ENCODE measurements at regions not wholly inside any gene's neighbourhood (a gene's known extent, or its start where the extent isn't known, plus 50 kb on each side); places are given as distances from the start of the nearest gene placed in this dataset.
"Not testable (repeated sequence)": the region's sequence is repeated elsewhere in the genome, so short reads cannot be mapped to it uniquely, and the experiment has no call there.

- no peak for DNase-seq
Measured at GRCh38 chr22:49694462-49695260, 133.0 kb downstream of the BRD1 start.

- DNase-seq = no peak
Measured at GRCh38 chr22:49693848-49694247, 133.8 kb downstream of the BRD1 start.

GRCh38 chr22:49693416-49693815, 134.3 kb downstream of the BRD1 start:
- no peak for DNase-seq

GRCh38 chr22:49692499-49693225, 135.0 kb downstream of the BRD1 start:
- DNase-seq = no peak

- DNase-seq = no peak
Measured at GRCh38 chr22:49691256-49691655, 136.4 kb downstream of the BRD1 start.

GRCh38 chr22:49690454-49690853, 137.2 kb downstream of the BRD1 start:
- no peak for DNase-seq

- no peak for DNase-seq
Measured at GRCh38 chr22:49689858-49690257, 137.8 kb downstream of the BRD1 start.

- DNase-seq = no peak
Measured at GRCh38 chr22:49689255-49689770, 138.4 kb downstream of the BRD1 start.

GRCh38 chr22:49688516-49689254, 139.0 kb downstream of the BRD1 start:
- no peak for DNase-seq

- no peak for DNase-seq
Measured at GRCh38 chr22:49687786-49688515, 139.7 kb downstream of the BRD1 start.

- DNase-seq = no peak
Measured at GRCh38 chr22:49687333-49687732, 140.3 kb downstream of the BRD1 start.

- DNase-seq = no peak
Measured at GRCh38 chr22:49686495-49687219, 141.0 kb downstream of the BRD1 start.

GRCh38 chr22:49685686-49686085, 142.0 kb downstream of the BRD1 start:
- DNase-seq = no peak

GRCh38 chr22:49685116-49685515, 142.6 kb downstream of the BRD1 start:
- no peak for DNase-seq

- DNase-seq = no peak
Measured at GRCh38 chr22:49683032-49683431, 144.6 kb downstream of the BRD1 start.

GRCh38 chr22:49680819-49681218, 146.9 kb downstream of the BRD1 start:
- DNase-seq = not testable (repeated sequence)

GRCh38 chr22:49678842-49679170, 148.9 kb downstream of the BRD1 start:
- no peak for DNase-seq

- no peak for DNase-seq
Measured at GRCh38 chr22:49678137-49678841, 149.4 kb downstream of the BRD1 start.

- DNase-seq = no peak
Measured at GRCh38 chr22:49677495-49677889, 150.2 kb downstream of the BRD1 start.

- DNase-seq = no peak
Measured at GRCh38 chr22:49676783-49677494, 150.7 kb downstream of the BRD1 start.

- no peak for DNase-seq
Measured at GRCh38 chr22:49676230-49676629, 151.4 kb downstream of the BRD1 start.
